ENCODE measurements at regions not wholly inside any gene's neighbourhood (a gene's known extent, or its start where the extent isn't known, plus 50 kb on each side); places are given as distances from the start of the nearest gene placed in this dataset.

- Histone ChIP-seq H3K27me3 (replicated peaks in 1 of 2; ENCODE audit: control insufficient read depth in 2 of 2, extremely low read depth in 1 of 2, insufficient read depth in 2 of 2, low read length in 1 of 2) (no peaks in the 10 kb centered on the region), H3K4me3 (ENCODE audit: control insufficient read depth in 1 of 2, extremely low read depth in 1 of 2, low read length in 1 of 2) (no peak overlapping the region), H3K9me3 (no peaks in the 10 kb centered on the region), H3K27ac (ENCODE audit: low read length) (no peak overlapping the region), H3K4me1 (ENCODE audit: control insufficient read depth in 1 of 2, extremely low read depth in 1 of 2, insufficient read depth in 2 of 2, low read length in 2 of 2) (no peaks in the 10 kb centered on the region), H3K36me3 (ENCODE audit: control insufficient read depth in 2 of 2, extremely low read depth in 1 of 2, insufficient read depth in 1 of 2, low read length in 1 of 2) (no peaks in the 10 kb centered on the region)
- DNase-seq (no peak), ATAC-seq (replicated peaks in 1 of 4) (no peak)
- H3K9me3 Mint-ChIP-seq, result peaks cover 0 to 3% (median 0%) of the 10 kb centered on the region in 3 donors
- H3K4me1 Mint-ChIP-seq, result no peaks in the 10 kb centered on the region
- H3K27ac Mint-ChIP-seq, result no peak overlapping the region
- WGBS (ENCODE audit: insufficient coverage), result 75% methylated on average over 2 of the region's 2 CpGs
- no peak overlapping the region for H3K4me3 Mint-ChIP-seq
- ChIA-PET CTCF (no interaction called here), POLR2A (no interaction called here)
- peaks cover 0 to 4% of the 10 kb centered on the region in 2 donors for H3K27me3 Mint-ChIP-seq
- no peaks in the 10 kb centered on the region for H3K36me3 Mint-ChIP-seq
These were observed 677.7 kb upstream of the NECTIN3 start for GRCh38 chr3:110393941-110394340.

GRCh38 chr3:110397115-110397514 lies 674.5 kb upstream of the NECTIN3 start:
- no CpG with 5 or more reads among the region's 1 CpG for WGBS (ENCODE audit: insufficient coverage)
- H3K27me3 Mint-ChIP-seq, result peaks cover 0 to 4% of the 10 kb centered on the region in 2 donors
- Histone ChIP-seq H3K36me3 (ENCODE audit: control insufficient read depth in 2 of 2, extremely low read depth in 1 of 2, insufficient read depth in 1 of 2, low read length in 1 of 2) (no peaks in the 10 kb centered on the region), H3K27me3 (replicated peaks in 1 of 2; ENCODE audit: control insufficient read depth in 2 of 2, extremely low read depth in 1 of 2, insufficient read depth in 2 of 2, low read length in 1 of 2) (no peaks in the 10 kb centered on the region), H3K9me3 (no peaks in the 10 kb centered on the region), H3K4me1 (ENCODE audit: control insufficient read depth in 1 of 2, extremely low read depth in 1 of 2, insufficient read depth in 2 of 2, low read length in 2 of 2) (no peaks in the 10 kb centered on the region), H3K27ac (ENCODE audit: low read length) (no peak overlapping the region), H3K4me3 (ENCODE audit: control insufficient read depth in 1 of 2, extremely low read depth in 1 of 2, low read length in 1 of 2) (no peak overlapping the region)
- peaks cover 11 to 15% (median 15%) of the 10 kb centered on the region in 3 donors for H3K9me3 Mint-ChIP-seq
- H3K4me3 Mint-ChIP-seq, result no peak overlapping the region
- ATAC-seq (replicated peaks in 1 of 4), result no peak
- CTCF ChIA-PET, result interaction anchor here in 1 of 2 donors (0.6 kb wide), 1 partner anchor 162 kb away, joined by 10 read pairs; no protein-coding TSS in a partner anchor
- POLR2A ChIA-PET, result no interaction called here
- no peaks in the 10 kb centered on the region for H3K36me3 Mint-ChIP-seq
- no peak for DNase-seq
- H3K4me1 Mint-ChIP-seq, result no peaks in the 10 kb centered on the region
- no peak overlapping the region for H3K27ac Mint-ChIP-seq

- no peak overlapping the region for H3K27ac Mint-ChIP-seq
- no peaks in the 10 kb centered on the region for H3K9me3 ChIP-seq
- H3K36me3 ChIP-seq (ENCODE audit: control insufficient read depth in 2 of 2, extremely low read depth in 1 of 2, insufficient read depth in 1 of 2, low read length in 1 of 2), result no peaks in the 10 kb centered on the region
- H3K4me3 ChIP-seq (ENCODE audit: control insufficient read depth in 1 of 2, extremely low read depth in 1 of 2, low read length in 1 of 2), result no peak overlapping the region
- no peak overlapping the region for H3K4me3 Mint-ChIP-seq
- DNase-seq (no peak), ATAC-seq (replicated peaks in 1 of 4) (no peak)
- H3K4me1 Mint-ChIP-seq, result no peaks in the 10 kb centered on the region
- no peaks in the 10 kb centered on the region for H3K36me3 Mint-ChIP-seq
- CTCF ChIA-PET, result no interaction called here
- POLR2A ChIA-PET, result no interaction called here
- no peak overlapping the region for H3K27ac ChIP-seq (ENCODE audit: low read length)
- no CpG with 5 or more reads among the region's 2 CpGs for WGBS (ENCODE audit: insufficient coverage)
- H3K9me3 Mint-ChIP-seq, result peaks cover 8 to 15% (median 15%) of the 10 kb centered on the region in 3 donors
- H3K4me1 ChIP-seq (ENCODE audit: control insufficient read depth in 1 of 2, extremely low read depth in 1 of 2, insufficient read depth in 2 of 2, low read length in 2 of 2), result no peaks in the 10 kb centered on the region
- no peaks in the 10 kb centered on the region for H3K27me3 Mint-ChIP-seq
- H3K27me3 ChIP-seq (replicated peaks in 1 of 2; ENCODE audit: control insufficient read depth in 2 of 2, extremely low read depth in 1 of 2, insufficient read depth in 2 of 2, low read length in 1 of 2), result no peaks in the 10 kb centered on the region
These were observed 671.3 kb upstream of the NECTIN3 start for GRCh38 chr3:110400315-110400714.

- CTCF ChIA-PET, result no interaction called here
- no peaks in the 10 kb centered on the region for H3K4me1 Mint-ChIP-seq
- H3K27ac ChIP-seq (ENCODE audit: low read length), result no peak overlapping the region
These were observed 665.6 kb upstream of the NECTIN3 start for GRCh38 chr3:110405830-110406585.

GRCh38 chr3:110413266-110413665 lies 658.4 kb upstream of the NECTIN3 start:
- no peaks in the 10 kb centered on the region for H3K9me3 Mint-ChIP-seq
- WGBS (ENCODE audit: insufficient coverage), result 89% methylated on average over 2 of the region's 3 CpGs
- Histone ChIP-seq H3K36me3 (ENCODE audit: control insufficient read depth in 2 of 2, extremely low read depth in 1 of 2, insufficient read depth in 1 of 2, low read length in 1 of 2) (no peaks in the 10 kb centered on the region), H3K4me3 (ENCODE audit: control insufficient read depth in 1 of 2, extremely low read depth in 1 of 2, low read length in 1 of 2) (no peak overlapping the region), H3K27me3 (replicated peaks in 1 of 2; ENCODE audit: control insufficient read depth in 2 of 2, extremely low read depth in 1 of 2, insufficient read depth in 2 of 2, low read length in 1 of 2) (no peaks in the 10 kb centered on the region), H3K27ac (ENCODE audit: low read length) (no peak overlapping the region), H3K9me3 (no peaks in the 10 kb centered on the region), H3K4me1 (ENCODE audit: control insufficient read depth in 1 of 2, extremely low read depth in 1 of 2, insufficient read depth in 2 of 2, low read length in 2 of 2) (no peaks in the 10 kb centered on the region)
- H3K36me3 Mint-ChIP-seq, result no peaks in the 10 kb centered on the region
- ATAC-seq (replicated peaks in 1 of 4), result no peak
- ChIA-PET POLR2A (no interaction called here), CTCF (no interaction called here)
- no peak overlapping the region for H3K27ac Mint-ChIP-seq
- no peak for DNase-seq
- no peak overlapping the region for H3K4me3 Mint-ChIP-seq
- H3K27me3 Mint-ChIP-seq, result peaks cover 0 to 11% of the 10 kb centered on the region in 2 donors
- no peaks in the 10 kb centered on the region for H3K4me1 Mint-ChIP-seq

More at GRCh38 chr3:110405830-110406585, 665.6 kb upstream of the NECTIN3 start:
- ATAC-seq (replicated peaks in 1 of 4) (no peak), DNase-seq (no peak)
- H3K27me3 ChIP-seq (replicated peaks in 1 of 2; ENCODE audit: control insufficient read depth in 2 of 2, extremely low read depth in 1 of 2, insufficient read depth in 2 of 2, low read length in 1 of 2), result no peaks in the 10 kb centered on the region
- H3K9me3 ChIP-seq, result no peaks in the 10 kb centered on the region
- H3K36me3 Mint-ChIP-seq, result no peaks in the 10 kb centered on the region
- no CpG with 5 or more reads among the region's 1 CpG for WGBS (ENCODE audit: insufficient coverage)
- H3K9me3 Mint-ChIP-seq, result peaks cover 0 to 6% (median 3%) of the 10 kb centered on the region in 3 donors
- H3K4me3 ChIP-seq (ENCODE audit: control insufficient read depth in 1 of 2, extremely low read depth in 1 of 2, low read length in 1 of 2), result no peak overlapping the region
- no peaks in the 10 kb centered on the region for H3K36me3 ChIP-seq (ENCODE audit: control insufficient read depth in 2 of 2, extremely low read depth in 1 of 2, insufficient read depth in 1 of 2, low read length in 1 of 2)
- no peaks in the 10 kb centered on the region for H3K27me3 Mint-ChIP-seq
- no peak overlapping the region for H3K4me3 Mint-ChIP-seq
- POLR2A ChIA-PET, result interaction anchor here in 1 of 2 donors (0.6 kb wide), 1 partner anchor 74 kb away, joined by 4 read pairs; no protein-coding TSS in a partner anchor
- H3K27ac Mint-ChIP-seq, result no peak overlapping the region
- no peaks in the 10 kb centered on the region for H3K4me1 ChIP-seq (ENCODE audit: control insufficient read depth in 1 of 2, extremely low read depth in 1 of 2, insufficient read depth in 2 of 2, low read length in 2 of 2)

GRCh38 chr3:110413807-110414748 lies 657.5 kb upstream of the NECTIN3 start:
- no peaks in the 10 kb centered on the region for H3K27me3 ChIP-seq (replicated peaks in 1 of 2; ENCODE audit: control insufficient read depth in 2 of 2, extremely low read depth in 1 of 2, insufficient read depth in 2 of 2, low read length in 1 of 2)
- no peaks in the 10 kb centered on the region for H3K4me1 Mint-ChIP-seq
- no CpG with 5 or more reads among the region's 4 CpGs for WGBS (ENCODE audit: insufficient coverage)
- no peaks in the 10 kb centered on the region for H3K9me3 ChIP-seq
- H3K4me3 Mint-ChIP-seq, result no peak overlapping the region
- DNase-seq (no peak), ATAC-seq (replicated peaks in 1 of 4) (no peak)
- H3K36me3 Mint-ChIP-seq, result no peaks in the 10 kb centered on the region
- no peaks in the 10 kb centered on the region for H3K9me3 Mint-ChIP-seq
- no peaks in the 10 kb centered on the region for H3K4me1 ChIP-seq (ENCODE audit: control insufficient read depth in 1 of 2, extremely low read depth in 1 of 2, insufficient read depth in 2 of 2, low read length in 2 of 2)
- no peak overlapping the region for H3K27ac ChIP-seq (ENCODE audit: low read length)
- no peak overlapping the region for H3K27ac Mint-ChIP-seq
- no peak overlapping the region for H3K4me3 ChIP-seq (ENCODE audit: control insufficient read depth in 1 of 2, extremely low read depth in 1 of 2, low read length in 1 of 2)
- H3K36me3 ChIP-seq (ENCODE audit: control insufficient read depth in 2 of 2, extremely low read depth in 1 of 2, insufficient read depth in 1 of 2, low read length in 1 of 2), result no peaks in the 10 kb centered on the region
- ChIA-PET POLR2A (no interaction called here), CTCF (no interaction called here)
- peaks cover 0 to 11% of the 10 kb centered on the region in 2 donors for H3K27me3 Mint-ChIP-seq
